OCI-LY3 (cell line): ENCODE measurements at regions not wholly inside any gene's neighbourhood (a gene's known extent, or its start where the extent isn't known, plus 50 kb on each side); places are given as distances from the start of the nearest gene placed in this dataset.

Source experiments
- CTCF ChIP-seq: fragments of 200-600, 300-600 bp; sonication (generic); IDR thresholded peaks from 2 replicates; pipeline ENCODE4 v1.5.1; 2014; ENCODE audit warnings: antibody characterized with exemption, low read length, low read depth
- EZH2phosphoT487 ChIP-seq: fragments of 200-600 bp; shearing (Covaris generic); IDR thresholded peaks from 2 replicates; pipeline ENCODE4 v1.6.1; 2018; ENCODE audit warnings: antibody characterized with exemption, mixed run types, low read depth

DNA sequence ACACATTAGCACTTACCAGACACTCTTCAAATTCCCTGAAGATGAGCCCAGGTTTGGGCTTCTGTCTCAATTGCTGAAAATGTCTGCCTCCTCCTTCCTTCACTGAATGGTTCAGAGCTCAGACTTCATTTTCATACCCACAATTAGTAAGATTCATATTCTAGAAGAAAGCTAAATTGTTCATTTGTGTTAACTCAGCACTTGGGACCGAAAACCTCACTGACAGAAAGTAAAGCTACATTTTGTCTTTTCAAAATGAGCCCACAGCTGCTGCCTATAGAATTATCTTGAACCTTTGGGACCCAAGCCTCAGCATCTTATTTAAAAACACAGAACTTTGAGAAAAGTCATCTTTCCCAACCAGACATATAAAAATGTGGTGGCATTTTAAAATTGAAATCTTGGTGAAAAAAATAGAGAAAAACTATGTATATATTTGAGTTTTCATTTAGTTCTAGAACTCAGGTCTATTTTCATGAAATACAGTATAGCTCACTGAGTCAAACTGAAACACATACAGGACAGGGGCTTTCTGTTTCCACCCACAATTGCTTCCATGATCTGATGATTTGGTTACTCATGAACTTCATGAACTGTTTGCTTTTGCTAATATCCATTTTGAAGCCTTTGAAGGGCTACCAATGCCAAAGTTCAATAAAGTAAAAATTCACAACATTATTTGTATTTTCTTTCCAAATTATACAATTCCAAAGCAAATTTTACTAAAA is 119.1 kb upstream of the PFKP start:
- TF ChIP-seq CTCF (no peak), EZH2phosphoT487 (no peak)
